Neural cell (in vitro differentiated cells): ENCODE measurements at regions not wholly inside any gene's neighbourhood (a gene's known extent, or its start where the extent isn't known, plus 50 kb on each side); places are given as distances from the start of the nearest gene placed in this dataset.

ENCODE experiments used
- H2AFZ ChIP-seq: fragments of 200-600, 300-800 bp; sonication (generic), shearing (Covaris generic); 2 replicates; pipeline ENCODE4 v1.6.0; 2014; ENCODE audit warnings: low read depth, mild to moderate bottlenecking, antibody characterized with exemption, low read length, moderate library complexity
- H3F3A ChIP-seq: fragments of 200-600 bp; shearing (Covaris generic); 2 replicates; pipeline ENCODE4 v1.6.1; 2016; ENCODE audit warnings: mild to moderate bottlenecking, moderate library complexity, mixed read lengths, antibody characterized with exemption, low read length; ENCODE audit not compliant: insufficient read depth, poor library complexity, severe bottlenecking
- H3K27ac ChIP-seq: fragments of 200-600, 300-800 bp; sonication (generic), shearing (Covaris generic); 2 replicates; pipeline ENCODE4 v1.5.1; 2014; ENCODE audit warnings: mild to moderate bottlenecking, low read length, moderate library complexity
- H3K27me3 ChIP-seq: fragments of 300-800, 200-600 bp; sonication (generic), shearing (Covaris generic); 2 replicates; pipeline ENCODE4 v1.6.0; 2014; ENCODE audit warnings: mild to moderate bottlenecking, low read depth, low read length, moderate library complexity; ENCODE audit not compliant: insufficient read depth
- H3K36me3 ChIP-seq: fragments of 300-800, 200-600 bp; sonication (generic), shearing (Covaris generic); 2 replicates; pipeline ENCODE4 v1.5.1; 2014; ENCODE audit warnings: mild to moderate bottlenecking, antibody characterized with exemption, low read length, moderate library complexity; ENCODE audit not compliant: insufficient read depth
- H3K4me2 ChIP-seq: fragments of 300-800, 200-600 bp; sonication (generic), shearing (Covaris generic); 2 replicates; pipeline ENCODE4 v1.6.0; 2014; ENCODE audit warnings: mild to moderate bottlenecking, low read length
- H3K4me3 ChIP-seq: fragments of 300-800, 200-600 bp; sonication (generic), shearing (Covaris generic); 2 replicates; pipeline ENCODE4 v1.5.1; 2014; ENCODE audit warnings: mild to moderate bottlenecking, low read length, moderate library complexity
- H3K79me2 ChIP-seq: fragments of 200-600 bp; shearing (Covaris generic); replicated peaks from 2 replicates; pipeline ENCODE4 v1.6.0; 2014; ENCODE audit warnings: mild to moderate bottlenecking, low read length, moderate library complexity; ENCODE audit not compliant: insufficient read depth
- H3K9ac ChIP-seq: fragments of 300-800, 200-600 bp; sonication (generic), shearing (Covaris generic); 2 replicates; pipeline ENCODE4 v1.6.1; 2016; ENCODE audit warnings: mild to moderate bottlenecking, low read length, mixed read lengths
- H3K9me2 ChIP-seq: fragments of 200-600 bp; shearing (Covaris generic); 2 replicates; pipeline ENCODE4 v1.6.1; 2016; ENCODE audit warnings: mild to moderate bottlenecking, low read length, mixed read lengths; ENCODE audit not compliant: insufficient read depth
- H3K9me3 ChIP-seq: fragments of 200-600, 300-800 bp; sonication (generic), shearing (Covaris generic); 2 replicates; pipeline ENCODE4 v1.6.1; 2016; ENCODE audit warnings: mild to moderate bottlenecking, mixed run types, low read length, moderate library complexity, mixed read lengths
- H4K20me1 ChIP-seq: fragments of 200-600 bp; shearing (Covaris generic); 2 replicates; pipeline ENCODE4 v1.6.1; 2016; ENCODE audit warnings: mild to moderate bottlenecking, mixed run types; ENCODE audit not compliant: insufficient read depth
- CTCF ChIP-seq: fragments of 450-650 bp; IDR thresholded peaks from 2 replicates; pipeline ENCODE4 v1.5.1; 2014; ENCODE audit warnings: antibody characterized with exemption, mild to moderate bottlenecking, moderate library complexity; ENCODE audit not compliant: poor library complexity, severe bottlenecking
- EP300 ChIP-seq: fragments of 450-650 bp; conservative IDR thresholded peaks from 2 replicates; pipeline ENCODE4 v1.6.1; 2014; ENCODE audit warnings: antibody characterized with exemption, mild to moderate bottlenecking, moderate library complexity; ENCODE audit not compliant: poor library complexity, severe bottlenecking
- EZH2 ChIP-seq: fragments of 200-600, 300-800 bp; shearing (Covaris generic), sonication (generic); IDR thresholded peaks from 2 replicates; pipeline ENCODE4 v1.6.1; 2014; ENCODE audit warnings: antibody characterized with exemption, low read length, borderline replicate concordance, mild to moderate bottlenecking; ENCODE audit not compliant: insufficient read depth, poor library complexity, severe bottlenecking
- MXI1 ChIP-seq: fragments of 450-650 bp; conservative IDR thresholded peaks from 2 replicates; pipeline ENCODE4 v1.6.1; 2014; ENCODE audit warnings: antibody characterized with exemption, mild to moderate bottlenecking; ENCODE audit not compliant: poor library complexity, severe bottlenecking
- POLR2AphosphoS5 ChIP-seq: IDR thresholded peaks from 2 replicates; pipeline ENCODE4 v1.6.1; 2012
- RAD21 ChIP-seq: fragments of 450-650 bp; conservative IDR thresholded peaks from 2 replicates; pipeline ENCODE4 v1.6.1; 2014; ENCODE audit warnings: antibody characterized with exemption, mild to moderate bottlenecking, moderate library complexity
- REST ChIP-seq: IDR thresholded peaks from 2 replicates; pipeline ENCODE4 v1.6.1; 2012; ENCODE audit warnings: borderline replicate concordance
- SMC3 ChIP-seq: fragments of 450-650 bp; conservative IDR thresholded peaks from 2 replicates; pipeline ENCODE4 v1.6.1; 2014; ENCODE audit warnings: antibody characterized with exemption, mild to moderate bottlenecking, moderate library complexity; ENCODE audit not compliant: poor library complexity
- TAF1 ChIP-seq: IDR thresholded peaks from 2 replicates; pipeline ENCODE4 v1.6.1; 2012; ENCODE audit warnings: low read depth

- H3K4me3 ChIP-seq, result no peak overlapping the region
- no peaks in the 10 kb centered on the region for H4K20me1 ChIP-seq
- no peaks in the 10 kb centered on the region for H3K9me3 ChIP-seq
- no peaks in the 10 kb centered on the region for H3F3A ChIP-seq
- H3K9ac ChIP-seq, result no peak overlapping the region
- no peak overlapping the region for H2AFZ ChIP-seq
- no peak overlapping the region for H3K4me2 ChIP-seq
- no peak overlapping the region for H3K27ac ChIP-seq
- H3K9me2 ChIP-seq, result no peaks in the 10 kb centered on the region
- no peak for TF ChIP-seq SMC3
- TF ChIP-seq REST, result no peak
- no peak for TF ChIP-seq TAF1
- TF ChIP-seq RAD21, result no peak
- TF ChIP-seq EP300, result no peak
- no peak for TF ChIP-seq MXI1
- no peak for TF ChIP-seq EZH2
- no peak for TF ChIP-seq POLR2AphosphoS5
- TF ChIP-seq CTCF, result no peak
- no peaks in the 10 kb centered on the region for H3K79me2 ChIP-seq
- H3K36me3 ChIP-seq, result no peaks in the 10 kb centered on the region
- H3K27me3 ChIP-seq, result no peaks in the 10 kb centered on the region
Measured at GRCh38 chr3:152557302-152557999, 277.5 kb upstream of the P2RY1 start.

GRCh38 chr3:152558386-152558785 is 276.5 kb upstream of the P2RY1 start:
- Histone ChIP-seq H3K79me2 (no peaks in the 10 kb centered on the region), H3K27ac (no peak overlapping the region), H3K36me3 (no peaks in the 10 kb centered on the region), H3K9me2 (no peaks in the 10 kb centered on the region), H3K4me2 (no peak overlapping the region), H3K4me3 (no peak overlapping the region), H3K27me3 (no peaks in the 10 kb centered on the region), H3F3A (no peaks in the 10 kb centered on the region), H3K9ac (no peak overlapping the region), H4K20me1 (no peaks in the 10 kb centered on the region), H2AFZ (no peak overlapping the region), H3K9me3 (no peaks in the 10 kb centered on the region)
- TF ChIP-seq MXI1 (no peak), REST (no peak), EP300 (no peak), SMC3 (no peak), RAD21 (no peak), CTCF (no peak), TAF1 (no peak), POLR2AphosphoS5 (no peak), EZH2 (no peak)
